ENCODE measurements at regions not wholly inside any gene's neighbourhood (a gene's known extent, or its start where the extent isn't known, plus 50 kb on each side); places are given as distances from the start of the nearest gene placed in this dataset.

DNA sequence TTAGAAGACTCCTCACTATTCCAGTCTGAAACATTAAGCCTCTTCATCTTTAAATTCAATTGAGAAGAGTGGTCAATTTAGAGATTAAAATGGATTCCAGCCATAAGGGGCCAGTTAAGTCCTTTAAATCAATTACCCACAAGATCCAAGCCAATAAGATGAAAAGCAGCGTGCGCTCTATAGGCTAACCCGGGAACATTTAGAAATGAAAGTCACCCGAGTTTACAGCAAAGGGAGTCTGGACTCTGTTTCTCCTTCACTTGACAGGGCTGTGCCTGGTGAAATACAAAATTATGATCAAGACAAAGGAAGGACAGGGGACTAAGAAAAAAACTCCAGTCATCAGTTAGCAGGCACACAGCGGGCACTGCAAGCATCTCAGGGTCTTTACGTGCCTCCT, 393.7 kb downstream of the QKI start:
- DNase-seq (ENCODE audit: low read depth in 2 of 2) = no peak

DNA sequence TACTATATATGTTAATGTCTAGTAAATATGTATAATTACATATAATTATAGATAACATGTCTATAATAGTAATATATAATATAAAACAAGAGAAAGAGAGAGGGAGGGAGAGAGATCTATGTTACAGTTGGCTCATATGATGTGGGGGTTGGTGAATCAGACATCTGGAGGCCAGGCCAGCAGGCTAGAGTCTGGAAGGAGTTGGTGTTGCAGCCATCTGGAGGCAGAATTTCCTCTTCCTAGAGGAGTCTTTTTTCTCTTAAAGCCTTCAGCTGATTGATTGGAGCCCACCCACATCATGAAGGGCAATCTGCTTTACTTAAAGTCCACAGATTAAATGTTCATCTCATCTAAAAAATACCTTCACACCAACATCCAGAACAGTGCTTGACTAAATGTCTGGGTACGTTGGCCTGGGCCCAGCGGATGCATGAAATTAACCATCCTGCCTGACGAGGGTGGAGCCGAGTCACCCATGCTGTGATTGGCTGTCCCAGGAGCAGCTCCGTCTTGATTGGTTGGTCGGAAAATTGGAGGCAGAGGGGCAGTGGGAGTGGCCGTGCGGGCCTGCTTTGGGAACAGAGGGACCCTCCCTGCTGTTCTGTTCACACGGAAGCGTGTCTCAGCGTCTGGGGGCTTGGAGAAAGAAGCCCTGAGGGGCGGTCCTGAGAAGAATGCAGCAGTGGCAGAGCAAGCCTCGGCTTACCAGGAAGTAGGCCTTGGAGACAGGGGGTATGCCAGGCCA, 392.4 kb downstream of the QKI start:
- DNase-seq (ENCODE audit: low read depth in 2 of 2) = no peak

DNA sequence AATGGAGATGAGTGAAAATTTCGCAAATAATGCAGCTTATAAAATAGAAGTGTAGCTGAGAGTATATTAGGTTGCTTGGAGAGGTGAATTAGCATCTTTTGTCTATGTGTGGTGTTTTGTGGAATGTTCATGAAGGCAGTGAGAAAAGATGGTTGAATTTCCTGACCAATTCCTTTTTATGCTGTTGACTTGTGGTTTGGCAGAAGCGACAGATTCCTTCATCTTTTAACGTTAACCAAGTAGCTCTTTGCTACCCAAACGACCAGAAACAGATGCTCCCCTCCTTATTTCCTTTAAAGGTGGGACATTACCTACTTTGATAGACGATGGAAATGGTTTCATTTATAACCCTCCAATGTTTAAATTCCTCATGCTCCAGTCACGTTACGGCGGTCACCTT, 390.5 kb downstream of the QKI start:
- DNase-seq (ENCODE audit: low read depth in 2 of 2) = no peak

DNA sequence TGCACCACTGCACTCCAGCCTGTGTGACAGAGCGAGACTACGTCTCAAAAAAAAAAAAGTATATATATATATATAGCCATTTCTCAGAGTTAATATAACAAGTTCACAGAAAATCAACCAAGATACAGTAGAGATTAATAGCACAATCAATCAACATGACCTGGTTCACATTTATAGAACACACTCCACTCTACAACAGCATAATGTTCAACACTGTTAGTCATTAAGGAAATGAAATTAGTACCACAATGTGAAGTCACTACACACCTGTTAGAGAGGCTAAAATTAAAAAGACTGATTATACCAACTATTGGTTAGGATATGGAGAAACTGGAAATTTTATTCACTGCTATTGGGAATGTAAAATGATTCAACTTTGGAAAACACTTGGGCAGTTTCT, 387.7 kb downstream of the QKI start:
- no peak for DNase-seq (ENCODE audit: low read depth in 2 of 2)

DNA sequence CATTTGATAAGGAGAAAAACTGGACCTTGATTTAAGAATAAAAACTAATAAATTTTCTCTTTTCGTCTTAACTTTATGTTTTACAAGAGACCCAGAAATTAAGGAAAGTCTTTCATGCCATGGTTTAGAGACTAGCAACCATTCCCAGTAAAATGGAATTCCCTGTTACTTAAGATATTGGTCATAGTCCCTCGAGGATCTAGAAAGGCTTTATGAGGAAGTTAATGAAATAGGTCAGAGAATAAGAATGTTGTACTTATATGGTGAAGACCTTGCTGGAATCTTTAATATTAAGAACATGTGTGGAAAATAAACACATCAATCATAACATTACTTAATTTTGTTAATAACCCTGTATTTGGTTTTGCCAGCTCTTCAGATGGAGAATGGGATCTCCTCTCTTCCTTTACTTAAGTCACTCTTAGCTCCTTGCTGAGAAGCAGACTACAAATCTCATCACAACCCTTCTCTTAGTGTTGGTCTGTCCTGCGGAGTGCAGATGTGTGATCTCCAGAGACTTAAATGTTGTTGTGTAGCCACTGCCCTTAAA, 382.9 kb downstream of the QKI start:
- DNase-seq (ENCODE audit: low read depth in 2 of 2) = no peak

DNA sequence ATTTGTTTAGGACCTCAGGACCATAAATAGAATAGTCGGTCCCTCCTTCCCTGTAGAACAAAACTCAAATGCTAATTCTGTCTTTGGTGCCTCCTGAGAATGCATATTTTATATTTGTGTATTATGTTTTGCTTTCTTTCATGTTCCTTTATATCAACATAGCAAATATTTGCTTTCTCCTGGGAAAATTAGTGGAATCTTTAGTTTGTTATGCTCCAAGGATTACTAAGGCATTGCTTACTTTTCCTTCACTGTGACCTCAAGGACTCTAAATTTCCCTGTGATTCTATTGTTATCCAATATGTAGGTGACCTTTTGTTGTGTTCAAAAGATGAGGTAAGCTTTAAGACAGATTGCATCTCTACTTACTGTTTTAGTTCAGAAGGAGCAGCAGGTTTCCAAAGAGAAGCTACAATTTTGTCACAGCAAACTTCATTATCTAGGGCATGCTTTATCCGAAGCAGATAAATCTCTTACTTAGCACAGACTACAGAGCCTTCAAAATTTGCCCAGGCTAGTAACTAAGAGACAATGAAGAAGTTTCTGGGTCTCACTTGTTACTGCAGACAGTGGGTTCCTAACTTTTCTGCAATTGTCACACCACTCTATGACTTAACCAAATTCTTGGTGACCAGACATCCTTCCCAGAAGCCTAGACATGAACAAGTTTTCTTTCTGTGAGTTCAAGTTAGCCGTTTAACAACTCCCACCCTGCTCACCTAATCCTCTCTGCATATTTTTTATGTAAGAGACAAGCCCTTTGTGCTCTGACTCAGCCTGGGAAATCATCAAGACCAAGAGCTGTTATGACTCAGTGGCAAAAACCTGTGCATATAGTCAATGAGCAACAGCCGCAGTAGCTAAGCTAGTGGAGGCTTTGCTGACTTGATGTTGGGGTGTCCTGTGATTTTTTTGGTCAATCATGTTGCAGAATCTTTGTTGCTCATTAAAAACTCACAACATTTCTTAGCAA, 378.8 kb downstream of the QKI start:
- no peak for DNase-seq (ENCODE audit: low read depth in 2 of 2)

DNA sequence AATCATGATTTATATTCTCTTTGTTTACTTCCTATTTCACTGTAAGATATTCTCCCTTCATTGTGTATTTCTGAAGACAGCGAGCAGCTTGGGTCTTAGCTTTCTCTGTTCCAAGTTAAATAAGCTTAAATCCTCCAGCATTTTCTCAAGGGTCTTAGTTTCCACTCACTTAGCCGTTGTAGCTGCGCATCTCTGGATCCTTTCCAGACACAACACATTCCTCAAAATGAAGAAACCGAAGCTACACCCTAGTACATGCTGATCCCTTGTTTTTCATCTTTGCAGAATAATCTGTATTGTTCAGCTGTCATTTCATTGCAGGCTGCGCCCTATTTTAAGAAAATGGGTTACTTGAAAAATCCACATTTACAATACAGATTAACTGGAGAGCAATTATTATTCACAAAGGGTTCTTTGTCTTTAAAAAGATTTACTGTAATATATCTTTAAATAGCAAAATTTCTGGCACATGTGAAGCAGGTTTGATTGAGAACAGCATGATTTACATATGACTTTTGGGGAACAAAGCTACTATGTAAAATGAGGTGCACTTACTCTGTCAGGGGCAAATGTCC, 375.8 kb downstream of the QKI start:
- DNase-seq (ENCODE audit: low read depth in 2 of 2) = no peak

DNA sequence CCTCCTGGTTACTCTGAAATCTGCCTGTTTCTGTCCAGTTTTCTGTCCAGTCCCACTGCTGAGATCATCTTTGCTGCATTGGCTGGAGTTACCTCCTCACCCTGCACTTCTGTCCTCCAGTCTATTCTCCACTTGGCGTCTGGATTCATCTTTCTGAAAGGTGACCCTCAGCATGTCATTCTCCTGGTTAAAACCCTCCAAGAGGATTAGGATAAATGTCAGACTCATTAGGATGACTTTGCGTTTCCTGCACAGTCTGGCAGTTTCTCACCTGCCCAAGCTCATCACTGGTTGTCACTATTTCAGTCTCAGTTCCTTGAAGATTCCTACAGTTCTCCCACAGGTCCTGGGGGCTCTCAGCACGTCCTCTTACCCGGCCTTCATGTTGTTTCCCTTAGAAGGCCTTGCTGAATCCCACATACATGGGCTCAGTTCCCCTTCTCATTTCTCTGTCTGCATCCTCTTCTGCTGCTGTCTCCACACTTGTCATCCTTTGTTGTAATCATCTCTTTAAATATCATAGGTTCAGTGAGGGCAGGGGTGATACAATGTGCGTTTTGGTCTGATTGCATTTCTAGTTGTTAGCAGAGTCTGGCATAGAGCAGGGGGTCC, 374.8 kb downstream of the QKI start:
- DNase-seq (ENCODE audit: low read depth in 2 of 2) = no peak

DNA sequence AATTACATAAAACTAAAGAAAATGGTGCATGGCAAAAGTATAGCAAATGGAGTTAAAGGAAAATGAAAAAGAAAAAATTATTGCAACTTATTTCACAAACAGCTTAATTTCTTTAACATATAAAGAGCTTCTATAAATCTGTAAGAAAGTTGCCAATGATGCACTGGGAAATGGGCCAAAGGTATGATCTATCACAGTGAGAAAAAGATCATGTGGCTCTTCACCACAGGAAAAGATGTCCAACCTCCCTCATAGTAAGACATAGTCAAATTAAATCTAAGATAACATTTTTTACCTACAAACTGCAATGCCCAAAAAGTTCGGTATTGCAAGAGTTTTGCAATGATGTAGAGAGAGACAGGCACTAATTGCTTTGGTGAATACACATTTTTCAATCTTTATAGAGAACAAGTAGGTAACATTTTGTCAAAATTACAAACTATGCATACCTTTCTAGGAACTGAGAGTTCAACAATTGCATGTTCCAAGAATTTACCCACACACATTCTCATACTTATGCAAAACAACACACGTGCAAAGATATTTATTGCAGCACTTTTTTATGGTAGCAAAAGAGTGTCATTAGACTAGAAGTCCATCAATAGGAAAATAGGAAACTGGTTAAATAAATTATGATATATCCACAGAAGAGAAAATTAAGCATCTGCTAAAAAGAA, 372.6 kb downstream of the QKI start:
- DNase-seq (ENCODE audit: low read depth in 2 of 2) = no peak

DNA sequence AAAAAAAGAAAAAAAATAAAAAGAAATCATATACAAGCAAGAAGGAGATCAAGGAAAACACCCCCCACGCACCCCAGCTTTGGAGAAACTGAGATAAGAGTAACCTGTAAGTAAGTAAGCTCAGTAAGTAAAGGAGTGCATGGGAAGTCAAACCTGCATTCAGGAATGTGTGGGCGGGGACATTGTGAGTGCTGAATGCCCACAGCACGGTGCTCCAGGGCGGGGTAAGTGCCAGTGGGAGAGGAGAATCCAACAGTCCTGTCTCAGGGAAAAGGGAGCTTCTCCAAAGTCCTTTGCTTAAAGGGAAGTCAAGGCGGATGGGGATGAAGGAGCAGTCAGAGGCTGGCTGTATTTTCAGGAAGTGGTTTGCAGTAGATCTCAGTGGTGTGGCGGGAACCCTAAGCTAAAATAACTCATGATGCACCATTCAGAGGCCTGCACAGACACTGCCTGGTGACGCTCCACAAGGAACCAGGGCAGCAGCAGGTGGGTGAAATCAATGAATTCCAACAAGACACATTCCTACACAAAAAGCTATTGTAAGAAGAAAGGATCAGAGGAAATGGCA, 368.0 kb downstream of the QKI start:
- DNase-seq (ENCODE audit: low read depth in 2 of 2) = no peak

DNA sequence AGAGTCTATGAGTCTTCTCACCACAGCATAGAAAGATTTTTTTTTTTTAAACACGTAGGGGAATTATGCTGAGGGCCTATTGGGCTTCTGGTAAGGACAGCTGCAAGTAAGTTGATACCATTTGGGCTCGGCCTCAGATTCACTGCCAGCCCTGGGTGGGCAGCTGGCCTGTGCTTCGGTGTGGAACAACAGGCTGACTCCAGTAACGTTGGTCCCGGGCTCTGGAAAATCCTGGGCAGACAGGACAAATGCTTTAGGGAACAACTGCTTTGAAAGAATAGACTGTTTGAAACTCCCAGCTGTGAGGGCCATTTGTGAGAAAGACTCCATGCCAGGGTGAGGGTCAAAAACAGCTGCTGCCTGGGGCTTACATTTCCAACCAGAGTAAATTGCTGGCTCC, 366.5 kb downstream of the QKI start:
- DNase-seq (ENCODE audit: low read depth in 2 of 2) = no peak

DNA sequence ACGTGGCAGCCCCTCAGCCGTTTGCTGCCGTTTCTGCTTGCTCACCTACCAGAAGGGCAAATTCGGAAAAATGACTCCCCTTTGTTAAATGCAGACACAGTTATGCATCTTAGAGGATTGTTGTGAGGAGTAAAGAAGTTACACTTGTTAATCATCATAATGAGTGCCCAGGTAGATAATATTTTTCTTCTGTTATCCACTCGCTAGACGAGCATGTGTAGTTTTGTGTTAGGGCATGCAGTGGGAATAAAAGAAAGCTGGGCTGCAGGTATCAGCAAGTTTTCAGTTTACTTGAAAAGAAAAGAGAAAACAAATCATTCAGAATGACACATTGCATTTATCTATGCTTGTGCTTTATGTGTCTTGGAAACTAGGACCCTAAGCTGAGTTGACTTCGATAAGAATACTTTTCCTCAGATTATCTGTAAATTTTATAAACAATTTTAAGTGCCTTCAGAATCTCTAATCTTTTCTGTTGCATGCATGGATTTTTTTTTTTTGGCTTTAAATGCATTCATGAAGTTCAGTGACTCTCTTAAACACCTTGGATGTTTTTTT, 365.3 kb downstream of the QKI start:
- DNase-seq (ENCODE audit: low read depth in 2 of 2) = no peak

DNA sequence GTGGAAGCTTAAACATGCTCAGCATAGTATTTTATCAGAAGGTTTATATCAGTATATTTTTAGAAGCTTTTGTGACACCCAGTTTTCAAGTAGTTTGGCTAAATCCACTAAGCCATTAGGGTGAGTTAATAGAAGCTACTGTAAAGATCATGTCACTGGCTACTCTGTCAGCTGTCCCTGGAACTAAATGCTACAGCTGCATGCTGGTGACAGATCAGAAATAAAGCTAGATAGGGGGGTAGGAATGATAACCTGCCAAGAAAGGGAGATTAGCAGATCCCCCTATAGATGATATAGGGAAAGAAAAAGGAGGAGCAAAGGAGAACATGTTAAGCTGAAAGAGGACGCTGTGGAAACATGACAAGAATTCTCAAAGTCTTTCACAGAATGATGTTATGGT, 363.2 kb downstream of the QKI start:
- DNase-seq (ENCODE audit: low read depth in 2 of 2) = no peak

DNA sequence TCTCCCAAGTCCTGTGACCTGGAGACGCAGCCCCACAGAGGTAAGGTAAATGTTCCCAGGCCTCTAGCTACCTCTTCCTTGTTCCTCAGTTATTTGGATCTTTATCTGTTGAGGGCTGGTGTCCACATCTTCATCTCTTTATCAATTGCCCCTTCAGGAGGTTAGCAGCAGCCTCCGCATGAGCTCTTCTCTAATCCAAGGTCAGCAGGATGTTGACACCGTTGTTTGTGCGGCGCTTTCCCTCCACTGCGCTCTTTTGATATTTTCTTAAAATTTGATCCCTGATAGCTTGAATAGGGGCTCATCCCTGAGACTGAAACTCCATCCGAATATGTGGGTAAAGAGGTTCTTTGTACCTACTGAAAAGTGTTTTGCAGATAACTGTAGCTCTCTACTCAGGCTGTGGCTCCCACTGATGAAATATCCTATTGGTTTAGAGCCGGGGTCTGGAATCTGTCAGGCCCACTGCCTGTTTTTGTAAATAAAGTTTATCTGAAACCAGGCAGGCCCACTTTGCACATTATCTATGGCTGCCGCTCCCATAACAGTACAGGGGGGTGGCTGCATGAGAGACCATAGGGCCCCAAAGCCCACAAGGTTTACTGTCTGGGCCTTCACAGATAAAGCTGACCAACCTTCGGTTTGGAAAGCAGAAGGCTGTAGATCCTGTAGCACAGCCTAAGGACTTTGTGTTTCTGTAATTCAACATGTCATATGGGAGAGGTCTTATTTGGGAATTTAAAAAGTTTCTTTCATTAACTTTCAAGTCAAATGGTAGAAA, 362.6 kb downstream of the QKI start:
- DNase-seq (ENCODE audit: low read depth in 2 of 2) = no peak

DNA sequence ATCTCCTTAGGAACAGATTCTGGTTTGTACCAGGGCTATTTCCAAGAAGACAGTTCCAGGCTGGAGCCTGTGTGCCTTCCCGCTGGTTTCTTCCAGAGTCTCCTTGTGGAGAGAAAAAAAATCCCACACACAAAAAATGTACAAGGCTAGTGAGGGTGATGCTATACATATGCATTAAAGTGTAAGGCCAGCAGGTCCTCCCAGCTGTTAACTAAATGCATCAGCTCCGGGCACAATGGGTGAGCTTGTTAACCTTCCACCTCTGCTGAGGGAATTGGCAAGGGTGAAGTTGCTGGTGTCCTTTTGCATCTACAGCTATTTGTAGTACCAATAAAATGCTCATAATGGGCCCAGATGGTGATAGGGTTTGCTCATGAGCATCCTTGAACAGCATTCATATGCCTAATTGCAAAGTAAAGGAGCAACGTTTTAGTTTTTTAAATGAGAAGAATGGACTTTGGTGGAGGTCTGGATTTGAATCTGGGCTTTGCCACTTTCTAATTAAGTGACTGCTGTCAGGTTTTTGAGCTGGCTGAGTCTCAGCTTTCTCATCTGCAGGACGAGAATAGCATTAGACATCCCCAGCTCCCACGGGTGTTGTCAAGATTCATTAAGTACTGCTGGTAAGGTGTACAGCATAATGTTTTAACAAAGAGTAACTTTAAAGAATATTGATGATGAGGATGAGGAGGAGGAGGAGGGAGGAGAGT, 361.8 kb downstream of the QKI start:
- no peak for DNase-seq (ENCODE audit: low read depth in 2 of 2)

DNA sequence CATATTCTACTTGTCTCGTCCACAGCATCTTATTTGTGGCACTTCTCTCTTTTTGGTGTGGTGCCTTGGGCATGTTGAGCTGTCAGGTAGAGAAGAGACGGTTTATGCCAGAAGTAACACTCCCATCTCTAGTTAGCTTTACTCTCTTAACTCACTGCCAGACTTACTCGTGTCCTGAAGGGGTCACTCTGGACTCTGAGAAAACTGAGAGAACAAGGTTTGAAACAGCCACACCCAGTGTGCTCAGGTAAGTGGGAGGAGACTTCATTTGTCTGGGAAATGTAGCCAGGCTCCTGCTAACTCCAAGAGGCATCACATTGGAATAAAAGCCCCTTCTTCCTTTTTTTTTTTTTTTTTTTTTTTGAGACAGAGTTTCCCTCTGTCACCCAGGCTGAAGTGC, 360.8 kb downstream of the QKI start:
- no peak for DNase-seq (ENCODE audit: low read depth in 2 of 2)

DNA sequence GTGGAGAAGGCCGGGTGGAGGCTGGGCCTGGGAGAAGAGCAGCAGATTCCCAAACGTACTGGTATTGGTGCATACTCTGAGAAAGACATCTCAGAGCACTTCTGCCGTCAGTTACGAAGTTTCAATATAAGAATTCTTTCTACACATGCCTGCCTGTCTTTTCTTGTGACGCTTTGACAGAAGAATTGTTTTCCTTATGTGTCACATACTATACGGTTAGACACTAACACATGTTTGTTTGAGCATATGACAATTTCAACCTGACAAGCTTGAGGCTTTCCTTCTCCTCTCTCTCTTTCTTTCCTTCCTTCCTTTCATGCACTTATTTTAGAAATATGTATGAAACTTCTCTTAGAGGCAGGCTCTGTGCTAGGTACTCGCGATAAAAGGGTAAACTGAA, 360.0 kb downstream of the QKI start:
- no peak for DNase-seq (ENCODE audit: low read depth in 2 of 2)

DNA sequence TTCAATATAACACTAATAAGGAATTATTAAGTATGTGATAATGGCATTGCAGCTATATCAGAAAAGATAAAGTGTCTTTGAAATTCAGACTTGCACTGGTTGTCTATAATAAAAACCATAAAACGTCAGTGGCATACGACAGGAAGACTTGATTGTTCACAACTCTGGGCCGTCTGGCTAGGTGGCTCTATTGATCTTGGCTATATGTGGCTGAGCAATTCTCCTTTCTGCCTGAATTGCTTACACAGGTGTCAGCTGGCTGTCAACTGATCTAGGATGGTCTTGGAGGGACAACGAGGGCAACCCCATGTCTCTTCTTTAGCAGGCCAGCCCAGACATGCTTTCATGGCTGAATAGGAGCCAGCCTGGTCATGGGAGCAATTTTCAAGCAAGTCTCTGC, 359.1 kb downstream of the QKI start:
- no peak for DNase-seq (ENCODE audit: low read depth in 2 of 2)

DNA sequence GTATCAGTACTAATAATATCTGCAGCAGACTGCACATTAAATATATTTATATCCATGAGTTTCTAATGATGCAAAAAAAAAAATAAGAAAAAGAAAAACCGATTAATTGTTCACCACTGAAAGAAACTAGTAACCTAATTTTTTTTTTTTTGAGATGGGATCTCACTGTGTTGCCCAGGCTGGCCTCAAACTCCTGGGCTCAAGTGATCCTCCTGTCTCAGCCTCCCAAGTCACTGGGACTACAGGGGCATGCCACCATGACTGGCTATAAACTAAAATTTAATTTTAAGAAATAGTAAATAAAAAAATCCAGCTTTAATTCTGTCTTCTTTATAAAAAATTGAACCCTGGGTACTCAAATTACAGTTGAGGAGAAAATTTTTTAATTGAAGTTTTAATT, 358.2 kb downstream of the QKI start:
- no peak for DNase-seq (ENCODE audit: low read depth in 2 of 2)
